Thoracic aorta (tissue), 2 donors: ENCODE measurements at regions not wholly inside any gene's neighbourhood (a gene's known extent, or its start where the extent isn't known, plus 50 kb on each side); places are given as distances from the start of the nearest gene placed in this dataset.

ENCODE experiments used
- ATAC-seq: fragments of 150-250 bp; one replicate; pipeline ENCODE4 v1.8.0; 2017; ENCODE audit warnings: low read depth; ENCODE audit not compliant: insufficient number of reproducible peaks, low FRiP score
- DNase-seq: peaks from one replicate; pipeline ENCODE4 v3.0.0-alpha.2; 2020; ENCODE audit warnings: low spot score
- H3K27ac ChIP-seq, 2 donors: fragments of 200-600 bp; sonication (generic); 1 replicate in 1 of 2; 2 replicates in 1 of 2; pipeline ENCODE4 v1.5.1; 2016; ENCODE audit warnings: mild to moderate bottlenecking in 2 of 2, moderate library complexity in 2 of 2
- H3K27me3 ChIP-seq: fragments of 200-600 bp; sonication (generic); replicated peaks from 2 replicates; pipeline ENCODE4 v1.6.0; 2016; ENCODE audit warnings: mild to moderate bottlenecking; ENCODE audit not compliant: insufficient read depth
- H3K36me3 ChIP-seq: fragments of 200-600 bp; sonication (generic); one replicate; pipeline ENCODE4 v1.5.1; 2016
- H3K4me1 ChIP-seq, 2 donors: fragments of 200-600 bp; sonication (generic); 1 replicate in 1 of 2; 2 replicates in 1 of 2; pipeline versions ENCODE4 v1.5.1 to v1.6.0; 2016; ENCODE audit warnings: low read depth in 2 of 2, mild to moderate bottlenecking in 1 of 2; ENCODE audit not compliant: control insufficient read depth in 1 of 2
- H3K4me3 ChIP-seq: fragments of 200-600 bp; sonication (generic); 2 replicates; pipeline ENCODE4 v1.5.1; 2016; ENCODE audit warnings: mild to moderate bottlenecking
- H3K9me3 ChIP-seq: fragments of 200-600 bp; sonication (generic); 2 replicates; pipeline ENCODE4 v1.5.1; 2016
- CTCF ChIP-seq: fragments of 200-600 bp; sonication (generic); IDR thresholded peaks from one replicate; pipeline ENCODE4 v1.5.1; 2019; ENCODE audit warnings: antibody characterized with exemption

DNA sequence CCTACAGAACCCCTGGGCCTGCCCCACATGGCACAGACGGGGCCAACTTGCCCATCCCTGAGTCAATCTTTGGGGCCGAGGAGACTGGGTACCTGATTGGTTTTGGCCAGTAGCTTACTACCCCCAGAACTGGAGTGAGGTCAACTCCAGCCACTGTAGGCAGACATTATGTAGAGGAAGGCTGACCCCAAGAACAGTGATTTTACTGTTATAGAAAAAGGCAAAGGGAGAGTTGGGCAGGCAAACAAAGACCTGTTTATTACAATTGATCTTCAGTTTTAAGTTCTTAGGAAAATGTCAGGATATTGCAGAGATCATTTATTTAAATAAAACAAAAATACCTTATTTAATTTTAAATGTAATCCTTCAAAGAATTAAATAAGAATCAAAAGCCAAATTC is 653.8 kb downstream of the NPHP4 start:
- TF ChIP-seq CTCF = no peak
- ATAC-seq = no peak

DNA sequence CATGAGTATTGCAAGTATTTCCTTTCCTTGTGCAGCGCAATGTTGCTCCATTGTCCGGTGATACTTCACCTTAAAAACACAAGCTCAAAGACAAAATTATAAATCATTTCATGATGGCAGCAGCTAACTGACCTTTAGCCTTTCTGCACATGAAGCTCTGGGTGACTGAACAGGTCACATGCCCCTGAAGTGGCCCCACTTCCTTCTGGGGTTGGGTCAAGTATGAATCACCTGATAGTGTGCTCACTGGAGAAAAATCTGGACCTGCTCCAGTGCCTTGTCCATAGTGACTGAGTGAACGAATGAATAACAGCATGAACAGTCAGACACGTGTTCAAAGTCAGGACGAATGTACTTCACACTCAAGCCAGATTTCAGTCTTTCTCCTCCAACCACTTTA is 658.9 kb downstream of the NPHP4 start:
- ATAC-seq (no peak), DNase-seq (no peak)
- H3K9me3 ChIP-seq = no peaks in the 10 kb centered on the region
- no peaks in the 10 kb centered on the region for H3K36me3 ChIP-seq
- no peak for TF ChIP-seq CTCF
- H3K4me3 ChIP-seq = no peak overlapping the region
- H3K27ac ChIP-seq = no peak overlapping the region
- H3K27me3 ChIP-seq = no peaks in the 10 kb centered on the region
- H3K4me1 ChIP-seq = no peaks in the 10 kb centered on the region

More for the DNA sequence above, 653.8 kb downstream of the NPHP4 start:
- Histone ChIP-seq H3K4me1 (no peaks in the 10 kb centered on the region), H3K36me3 (no peaks in the 10 kb centered on the region), H3K9me3 (no peaks in the 10 kb centered on the region), H3K4me3 (no peak overlapping the region), H3K27ac (no peak overlapping the region), H3K27me3 (no peaks in the 10 kb centered on the region)
- no peak for DNase-seq

DNA sequence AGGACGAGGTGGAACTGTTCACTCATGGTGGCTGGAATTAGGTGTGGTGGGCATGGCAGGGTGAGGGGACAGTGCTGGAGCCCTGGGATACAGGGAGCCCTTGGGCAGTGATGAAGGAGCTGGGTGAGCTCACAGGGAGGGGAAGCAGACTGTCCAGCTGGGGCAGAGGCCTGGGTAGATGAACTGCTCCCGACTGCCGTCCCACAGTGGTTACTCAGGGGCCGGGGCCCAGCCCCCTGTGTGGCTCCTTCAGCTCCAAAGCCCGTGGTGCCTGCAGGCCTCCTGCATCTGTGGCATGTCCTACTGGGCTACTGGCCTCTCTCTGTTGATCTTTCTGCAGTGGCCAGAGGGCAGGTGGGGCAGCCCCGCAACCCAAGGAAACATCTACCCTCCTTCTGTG is 661.1 kb downstream of the NPHP4 start:
- Histone ChIP-seq H3K27me3 (no peaks in the 10 kb centered on the region), H3K27ac (no peak overlapping the region), H3K4me1 (no peaks in the 10 kb centered on the region), H3K36me3 (no peaks in the 10 kb centered on the region), H3K4me3 (no peak overlapping the region), H3K9me3 (no peaks in the 10 kb centered on the region)
- ATAC-seq (no peak), DNase-seq (no peak)
- TF ChIP-seq CTCF = no peak

DNA sequence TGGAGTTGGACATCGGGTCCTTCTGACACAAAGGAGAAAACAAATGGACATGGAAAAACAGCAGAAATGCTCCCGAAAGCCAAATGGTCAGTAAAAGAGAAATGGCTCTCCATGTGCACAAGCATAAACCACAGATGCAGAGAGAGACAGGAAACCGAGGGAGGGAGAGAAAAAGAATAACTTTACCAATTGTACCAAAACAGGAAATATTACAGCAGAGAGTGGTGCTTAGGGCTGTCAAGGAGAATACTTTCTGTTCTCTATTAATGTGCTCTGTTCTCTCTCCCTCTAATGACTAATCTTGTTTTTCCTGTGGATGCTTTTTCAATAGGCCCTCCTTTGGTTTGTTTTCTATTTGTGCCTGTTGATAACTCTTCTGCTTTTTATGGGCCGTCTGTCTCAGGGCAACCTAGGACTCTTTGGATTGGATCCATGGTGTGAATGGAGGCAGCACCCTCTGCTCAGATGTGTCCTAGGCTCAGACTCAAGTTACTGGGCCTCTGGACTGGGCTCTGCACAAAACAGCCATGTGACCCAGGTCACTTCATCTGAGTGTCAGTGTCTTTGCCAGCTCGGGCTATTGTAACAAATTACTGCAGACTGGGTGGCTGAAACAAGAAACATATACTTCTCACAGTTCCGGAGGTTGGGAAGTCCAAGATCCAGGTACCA is 663.0 kb downstream of the NPHP4 start:
- H3K9me3 ChIP-seq = no peaks in the 10 kb centered on the region
- TF ChIP-seq CTCF = no peak
- DNase-seq = no peak
- H3K4me1 ChIP-seq = no peaks in the 10 kb centered on the region
- ATAC-seq = no peak
- no peak overlapping the region for H3K4me3 ChIP-seq
- no peak overlapping the region for H3K27ac ChIP-seq
- H3K27me3 ChIP-seq = no peaks in the 10 kb centered on the region
- H3K36me3 ChIP-seq = no peaks in the 10 kb centered on the region

DNA sequence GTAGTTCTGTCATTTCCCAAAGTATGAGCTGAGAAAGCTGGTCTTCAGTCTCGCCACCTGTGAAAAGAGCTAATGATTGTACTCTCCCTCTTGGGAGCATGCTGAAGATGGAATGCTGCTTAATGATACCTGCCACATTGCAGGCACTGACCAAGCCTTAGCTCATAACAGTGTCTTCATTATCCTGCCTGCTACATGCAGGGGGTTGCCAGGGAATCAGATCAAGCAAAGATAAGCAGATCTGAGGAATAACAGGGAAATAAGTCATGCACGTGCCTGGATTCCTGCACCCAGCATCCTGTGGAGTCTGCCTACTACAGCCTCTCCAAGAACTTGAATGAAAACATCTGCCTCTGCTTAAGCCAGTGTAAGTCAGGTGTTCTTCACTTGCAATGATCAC is 667.3 kb downstream of the NPHP4 start:
- Histone ChIP-seq H3K9me3 (no peaks in the 10 kb centered on the region), H3K27ac (no peak overlapping the region), H3K4me3 (no peak overlapping the region), H3K27me3 (no peaks in the 10 kb centered on the region), H3K4me1 (no peaks in the 10 kb centered on the region), H3K36me3 (no peaks in the 10 kb centered on the region)
- TF ChIP-seq CTCF = no peak
- ATAC-seq (no peak), DNase-seq (no peak)
